ENCODE measurements at regions not wholly inside any gene's neighbourhood (a gene's known extent, or its start where the extent isn't known, plus 50 kb on each side); places are given as distances from the start of the nearest gene placed in this dataset.
A peak's percentile ranks its signal among the peaks of the same experiment; 100 is the strongest.
"Not testable (repeated sequence)": the region's sequence is repeated elsewhere in the genome, so short reads cannot be mapped to it uniquely, and the experiment has no call there.

DNA sequence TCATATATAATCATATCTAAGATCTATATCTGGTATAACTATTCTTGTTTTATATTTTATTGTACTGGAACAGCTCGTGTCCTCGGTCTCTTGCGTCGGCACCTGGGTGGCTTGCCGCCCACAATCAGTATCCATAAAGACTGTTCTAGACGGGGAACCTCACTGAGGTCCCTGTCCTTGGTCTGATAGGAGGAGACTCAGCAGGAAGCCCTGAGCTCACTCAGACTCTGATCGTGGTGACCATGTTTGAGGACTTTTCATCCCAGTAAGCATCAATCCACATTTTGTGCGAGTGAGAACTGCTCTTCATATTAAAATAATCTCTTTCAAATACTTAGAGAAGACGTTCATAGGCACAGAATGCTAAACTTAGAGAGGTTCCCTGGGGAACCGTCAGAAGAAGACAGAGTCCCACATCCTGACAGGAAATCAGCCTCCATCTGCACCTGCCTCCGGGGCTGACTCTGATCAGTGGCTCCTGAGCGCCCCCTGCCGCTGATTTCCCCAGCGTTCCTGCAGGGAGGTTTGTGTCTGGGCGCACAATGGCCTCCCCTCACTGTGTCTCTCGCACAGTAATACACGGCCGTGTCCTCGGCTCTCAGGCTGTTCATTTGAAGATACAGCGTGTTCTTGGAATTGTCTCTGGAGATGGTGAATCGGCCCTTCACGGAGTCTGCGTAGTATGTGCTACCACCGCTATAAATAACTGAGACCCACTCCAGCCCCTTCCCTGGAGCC, 1065.9 kb downstream of the TMEM121 start:
- peak; percentile 62 for DNase-seq (ENCODE audit: low read depth, low spot score)

DNA sequence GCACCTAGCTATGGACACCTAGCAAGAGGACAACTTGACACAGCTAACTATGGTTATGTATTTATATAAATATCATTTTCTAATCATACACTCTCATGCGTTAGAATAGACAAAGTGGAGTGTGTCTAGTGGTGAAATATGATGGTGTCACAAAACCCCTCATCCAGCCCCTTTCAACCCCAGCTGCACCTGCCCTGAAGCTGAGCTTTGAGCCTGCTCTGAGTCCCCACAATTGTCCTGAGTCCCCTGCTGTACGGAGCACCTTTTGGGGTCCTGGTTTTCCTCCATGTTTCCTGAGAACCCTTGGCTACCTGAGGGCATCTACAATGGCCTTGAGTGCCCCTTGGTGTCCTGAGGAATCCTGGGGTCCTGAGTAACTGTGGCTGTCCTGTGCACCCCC, 1072.8 kb downstream of the TMEM121 start:
- DNase-seq (ENCODE audit: low read depth, low spot score): no peak

DNA sequence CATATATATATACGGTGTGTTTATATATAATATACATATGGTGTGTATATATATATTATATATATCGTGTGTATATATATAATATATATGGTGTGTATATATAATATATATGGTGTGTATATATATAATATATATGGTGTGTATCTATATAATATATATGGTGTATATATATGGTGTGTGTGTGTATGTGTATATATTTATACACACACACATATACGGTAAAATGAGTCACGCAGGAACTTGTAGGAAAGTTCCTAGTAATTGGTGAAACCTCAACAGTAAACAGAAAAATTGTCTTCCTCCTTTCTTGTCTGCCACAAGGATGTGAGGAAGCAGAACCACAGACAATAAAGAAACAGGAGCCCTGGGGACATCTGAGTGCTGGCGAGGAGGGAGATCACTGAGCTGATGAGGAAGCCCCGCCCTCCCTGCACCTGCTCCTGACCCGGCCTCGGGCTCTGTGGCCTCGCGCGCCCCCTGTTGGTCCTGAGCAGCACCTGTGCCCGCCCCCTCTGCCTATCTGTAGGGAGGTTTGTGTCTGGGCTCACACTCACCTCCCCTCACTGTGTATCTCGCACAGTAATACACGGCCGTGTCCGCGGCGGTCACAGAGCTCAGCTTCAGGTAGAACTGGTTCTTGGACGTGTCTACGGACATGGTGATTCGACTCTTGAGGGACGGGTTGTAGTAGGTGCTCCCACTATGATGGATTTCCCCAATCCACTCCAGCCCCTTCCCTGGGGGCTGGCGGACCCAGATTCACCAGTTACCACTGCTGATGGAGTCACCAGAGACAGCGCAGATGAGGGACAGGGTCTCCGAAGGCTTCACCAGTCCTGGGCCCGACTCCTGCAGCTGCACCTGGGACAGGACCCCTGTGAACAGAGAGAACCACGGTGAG, 1079.4 kb downstream of the TMEM121 start:
- peak; percentile 75 for DNase-seq (ENCODE audit: low read depth, low spot score)

DNA sequence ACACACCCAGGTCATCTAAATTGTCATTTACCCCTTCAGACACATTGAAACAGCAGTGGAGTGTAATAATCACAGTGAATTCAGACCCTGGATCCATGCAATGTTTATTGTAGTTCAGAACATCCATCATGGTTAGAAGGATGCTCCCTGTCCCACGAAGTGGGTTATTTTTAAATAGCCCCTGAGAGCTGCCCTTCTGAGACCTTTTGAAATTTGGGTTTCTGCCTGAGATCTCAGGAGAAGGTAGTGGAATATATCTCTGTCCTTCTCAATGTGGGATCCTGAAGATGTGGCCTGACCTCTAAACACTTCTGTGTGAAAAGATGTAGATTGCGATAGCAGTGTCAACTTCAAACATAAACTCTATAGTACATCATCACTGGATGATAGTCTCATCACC, 1080.6 kb downstream of the TMEM121 start:
- no peak for DNase-seq (ENCODE audit: low read depth, low spot score)

DNA sequence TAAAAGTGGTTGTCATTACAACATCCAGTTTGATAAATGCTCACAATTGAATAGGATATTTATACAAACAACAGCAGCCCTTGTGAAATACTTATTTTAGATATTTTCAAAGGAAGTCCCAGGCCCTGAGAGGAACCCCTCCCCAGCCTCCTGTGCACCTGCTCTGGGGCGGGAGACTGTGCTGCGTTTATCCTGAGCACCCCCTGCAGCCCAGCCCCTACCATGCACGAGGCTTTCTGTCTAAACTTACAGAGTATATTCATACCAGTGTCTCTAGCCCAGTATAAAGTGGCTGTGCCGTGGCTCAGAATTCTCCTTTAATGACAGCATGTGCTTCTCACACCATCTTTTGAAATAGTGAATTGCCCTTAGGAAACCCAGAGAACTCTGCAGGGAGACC, 1084.3 kb downstream of the TMEM121 start:
- no peak for DNase-seq (ENCODE audit: low read depth, low spot score)

DNA sequence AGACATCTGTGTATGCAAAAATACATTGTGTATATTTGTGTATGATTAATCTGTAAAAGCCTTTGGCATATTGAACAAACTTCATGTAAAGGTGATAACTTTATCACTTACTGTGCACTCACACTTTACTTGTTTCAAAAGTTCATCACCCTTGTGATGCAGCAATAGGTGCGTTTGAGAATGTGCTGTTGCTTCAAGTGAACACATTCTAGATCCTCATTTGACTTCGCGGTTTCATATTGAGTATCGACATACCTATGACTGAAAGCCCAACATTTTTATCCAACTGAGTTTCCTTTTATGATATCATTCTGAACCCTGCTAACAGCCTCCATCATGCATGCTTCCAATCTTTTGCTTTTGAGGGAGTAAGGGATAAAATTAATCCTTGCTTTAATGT, 1086.9 kb downstream of the TMEM121 start:
- DNase-seq (ENCODE audit: low read depth, low spot score): no peak

DNA sequence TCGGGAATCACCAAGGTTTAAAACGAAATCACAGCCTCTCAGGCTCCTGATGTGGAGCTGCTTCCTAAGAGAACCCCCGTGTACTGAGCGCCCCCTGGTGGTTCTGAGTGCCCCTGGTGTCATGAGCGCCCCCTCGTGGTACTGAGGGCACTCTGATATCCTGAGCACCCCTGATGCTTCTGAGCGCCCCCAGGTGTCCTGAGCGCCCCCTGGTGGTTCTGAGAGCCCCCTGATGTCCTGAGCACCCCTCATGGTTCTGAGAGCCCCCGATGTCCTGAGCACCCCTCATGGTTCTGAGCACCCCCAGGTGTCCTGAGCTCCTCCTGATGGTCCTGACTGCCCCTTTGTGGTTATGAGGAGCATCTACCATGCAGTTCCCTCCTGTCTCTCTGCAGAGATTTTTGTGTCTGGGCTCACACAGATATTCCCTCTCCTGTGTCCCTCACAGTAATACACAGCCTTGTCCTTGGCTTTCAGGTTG, 1092.1 kb downstream of the TMEM121 start:
- DNase-seq (ENCODE audit: low read depth, low spot score): peak; percentile 50

DNA sequence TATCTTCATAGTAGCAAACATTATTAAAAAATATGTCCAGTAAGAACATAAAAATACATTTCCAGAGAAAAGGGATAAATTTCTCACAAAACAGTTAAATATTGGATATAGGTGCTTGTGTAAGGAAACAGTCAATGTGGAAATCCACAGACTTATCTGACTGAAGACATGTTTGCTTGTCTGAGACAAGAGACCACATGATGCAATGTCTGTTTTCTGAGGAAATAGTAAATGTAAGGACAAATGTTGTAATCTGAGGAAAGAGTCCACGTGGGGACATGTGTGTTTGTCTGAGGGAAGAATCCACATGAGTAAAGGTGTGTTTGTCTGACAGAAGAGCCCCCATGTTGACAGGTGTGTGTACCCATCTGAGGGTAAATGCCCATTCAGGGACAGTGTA, 1093.2 kb downstream of the TMEM121 start:
- no peak for DNase-seq (ENCODE audit: low read depth, low spot score)

DNA sequence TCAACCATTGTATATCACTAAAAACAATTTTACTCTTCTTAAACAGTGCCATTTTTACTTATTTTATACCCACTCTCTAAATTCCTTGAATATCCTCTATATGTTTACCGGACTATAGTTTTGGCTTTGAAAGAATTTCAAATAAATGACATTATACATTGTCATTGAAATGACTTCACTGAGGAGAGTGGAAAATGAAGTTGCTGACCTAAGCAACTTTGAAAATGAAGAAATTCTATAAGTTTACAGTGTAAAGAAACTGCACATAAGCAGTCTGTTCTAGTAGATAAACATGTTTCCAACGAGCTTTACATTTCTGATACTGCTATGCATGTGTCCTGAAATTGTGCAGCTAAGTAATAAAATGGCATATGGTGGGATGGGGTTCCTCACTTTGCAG, 1094.0 kb downstream of the TMEM121 start:
- no peak for DNase-seq (ENCODE audit: low read depth, low spot score)

DNA sequence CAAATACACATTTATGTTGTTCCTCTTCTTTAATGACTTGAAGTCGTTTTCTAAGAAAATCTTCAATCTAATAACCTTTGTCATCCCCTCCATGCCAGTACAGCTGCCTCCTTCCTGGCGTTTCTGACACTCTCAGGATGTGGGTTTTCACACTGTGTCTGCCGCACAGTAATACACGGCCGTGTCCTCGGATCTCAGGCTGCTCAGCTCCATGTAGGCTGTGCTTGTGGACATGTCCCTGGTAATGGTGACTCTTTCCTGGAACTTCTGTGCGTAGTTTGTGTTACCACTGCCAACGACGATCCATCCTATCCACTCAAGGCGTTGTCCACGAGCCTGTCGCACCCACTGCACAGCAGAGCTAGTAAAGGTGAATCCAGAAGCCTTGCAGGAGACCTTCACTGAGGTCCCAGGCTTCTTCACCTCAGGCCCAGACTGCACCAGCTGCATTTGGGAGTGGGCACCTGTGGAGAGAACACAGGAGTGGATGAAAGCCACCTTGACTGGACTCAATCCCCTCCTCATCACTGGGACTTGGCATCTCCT, 1095.9 kb downstream of the TMEM121 start:
- no peak for DNase-seq (ENCODE audit: low read depth, low spot score)

DNA sequence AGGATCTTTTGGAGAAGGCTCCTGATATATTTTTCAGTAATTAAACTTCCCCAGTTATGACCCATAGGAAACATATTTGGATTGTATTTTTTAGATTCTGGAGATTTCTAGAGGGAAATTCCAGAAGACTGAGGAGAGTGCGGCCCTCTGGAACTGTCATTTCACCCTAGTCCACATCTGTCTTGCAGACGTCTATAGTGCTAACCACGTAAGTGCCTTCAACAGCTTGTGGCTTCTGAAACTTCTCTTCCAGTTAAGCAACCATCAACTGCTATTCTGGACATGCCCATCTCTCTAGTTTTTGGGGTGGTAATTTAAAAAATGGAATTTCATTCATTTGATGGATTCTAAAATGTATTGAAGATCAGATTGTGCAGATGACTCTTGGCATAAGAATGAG, 1098.8 kb downstream of the TMEM121 start:
- DNase-seq (ENCODE audit: low read depth, low spot score): no peak

DNA sequence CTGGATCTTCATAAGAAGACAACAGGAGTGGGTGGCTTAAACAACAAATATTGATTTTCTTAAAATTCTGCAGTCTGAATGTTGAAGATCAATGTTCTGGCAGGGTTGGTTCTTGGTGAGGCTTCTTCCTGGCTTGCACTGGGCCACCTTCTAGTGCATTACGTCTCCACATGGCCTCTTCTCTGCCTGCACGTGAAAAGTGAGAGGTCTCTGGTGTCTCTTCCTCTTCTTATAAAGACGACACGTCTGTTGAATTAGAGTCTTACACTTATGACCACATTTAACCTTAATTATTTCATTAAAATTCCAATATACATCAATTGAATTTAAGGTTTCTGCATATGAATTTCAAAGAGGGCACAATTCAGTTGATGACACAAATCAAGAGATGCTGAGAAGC, 1100.1 kb downstream of the TMEM121 start:
- not testable (repeated sequence) for DNase-seq (ENCODE audit: low read depth, low spot score)

DNA sequence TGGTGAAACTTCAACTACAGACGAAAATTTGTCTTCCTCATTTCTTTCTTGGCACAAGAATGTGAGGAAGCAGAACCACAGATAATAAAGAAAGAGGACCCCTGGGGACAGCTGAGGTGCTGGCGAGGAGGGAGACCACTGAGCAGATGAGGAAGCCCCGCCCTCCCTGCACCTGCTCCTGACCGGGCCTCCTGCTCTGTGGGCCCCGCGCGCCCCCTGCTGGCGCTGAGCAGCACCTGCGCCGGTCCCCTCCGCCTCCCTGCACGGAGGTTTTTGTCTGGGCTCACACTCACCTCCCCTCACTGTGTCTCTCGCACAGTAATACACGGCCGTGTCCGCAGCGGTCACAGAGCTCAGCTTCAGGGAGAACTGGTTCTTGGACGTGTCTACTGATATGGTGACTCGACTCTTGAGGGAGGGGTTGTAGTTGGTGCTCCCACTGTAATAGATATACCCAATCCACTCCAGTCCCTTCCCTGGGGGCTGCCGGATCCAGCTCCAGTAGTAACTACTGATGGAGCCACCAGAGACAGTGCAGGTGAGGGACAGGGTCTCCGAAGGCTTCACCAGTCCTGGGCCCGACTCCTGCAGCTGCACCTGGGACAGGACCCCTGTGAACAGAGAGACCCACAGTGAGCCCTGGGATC, 1100.7 kb downstream of the TMEM121 start:
- DNase-seq (ENCODE audit: low read depth, low spot score): peak; percentile 21

DNA sequence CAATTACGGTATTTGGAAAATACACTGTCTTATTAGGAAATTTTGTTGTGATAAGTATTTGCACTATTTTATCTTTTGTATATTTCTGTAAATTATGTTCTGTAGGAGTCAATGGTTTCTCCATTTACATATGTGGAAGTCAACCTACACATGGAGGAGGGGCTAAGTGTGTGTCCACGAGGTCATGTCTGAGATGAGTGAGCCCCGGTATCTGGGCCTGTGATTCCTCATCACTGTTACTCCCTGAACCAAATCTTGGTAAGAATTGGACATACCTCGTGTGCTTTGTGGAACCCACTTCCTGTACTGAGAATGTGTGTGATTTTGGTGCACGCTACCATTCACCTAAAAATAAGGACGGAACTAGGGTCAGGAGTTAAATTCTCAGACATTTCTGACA, 1105.5 kb downstream of the TMEM121 start:
- no peak for DNase-seq (ENCODE audit: low read depth, low spot score)

DNA sequence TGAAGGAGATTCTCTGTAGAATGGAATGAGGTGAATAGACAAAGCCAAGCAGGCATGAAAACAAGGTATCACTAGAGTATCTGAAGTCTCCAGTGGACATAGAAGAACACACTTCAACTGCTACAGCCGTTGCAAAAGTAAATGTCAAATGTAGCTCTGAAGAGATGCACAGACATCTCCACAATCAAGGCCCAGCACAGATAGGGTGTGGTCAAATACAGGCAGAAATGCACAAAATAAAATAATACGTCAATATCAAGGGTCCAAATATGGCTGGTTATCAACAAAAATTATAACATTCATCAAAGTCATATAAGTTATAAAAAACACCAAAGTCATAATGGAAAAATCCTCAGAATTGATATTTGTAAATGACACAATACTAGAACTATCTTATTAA, 1107.3 kb downstream of the TMEM121 start:
- no peak for DNase-seq (ENCODE audit: low read depth, low spot score)

DNA sequence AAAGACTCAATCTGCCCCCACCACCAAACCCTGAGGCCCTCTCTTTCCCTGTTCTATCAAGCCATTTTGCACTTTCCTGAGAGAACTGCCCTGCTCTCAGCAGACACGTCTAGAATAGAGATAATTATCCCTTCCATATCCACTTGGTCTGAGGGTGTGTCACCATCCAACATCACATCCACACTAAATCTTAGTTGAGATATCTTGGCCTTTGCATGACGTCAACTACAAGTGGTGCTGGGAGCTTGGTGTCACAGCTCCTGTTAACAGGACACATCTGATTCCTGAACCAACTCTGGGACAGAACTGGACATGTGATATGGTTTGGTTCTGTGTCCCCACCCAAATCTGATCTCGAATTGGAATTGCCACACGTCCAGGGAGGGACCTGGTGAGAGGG, 1109.2 kb downstream of the TMEM121 start:
- DNase-seq (ENCODE audit: low read depth, low spot score): no peak

DNA sequence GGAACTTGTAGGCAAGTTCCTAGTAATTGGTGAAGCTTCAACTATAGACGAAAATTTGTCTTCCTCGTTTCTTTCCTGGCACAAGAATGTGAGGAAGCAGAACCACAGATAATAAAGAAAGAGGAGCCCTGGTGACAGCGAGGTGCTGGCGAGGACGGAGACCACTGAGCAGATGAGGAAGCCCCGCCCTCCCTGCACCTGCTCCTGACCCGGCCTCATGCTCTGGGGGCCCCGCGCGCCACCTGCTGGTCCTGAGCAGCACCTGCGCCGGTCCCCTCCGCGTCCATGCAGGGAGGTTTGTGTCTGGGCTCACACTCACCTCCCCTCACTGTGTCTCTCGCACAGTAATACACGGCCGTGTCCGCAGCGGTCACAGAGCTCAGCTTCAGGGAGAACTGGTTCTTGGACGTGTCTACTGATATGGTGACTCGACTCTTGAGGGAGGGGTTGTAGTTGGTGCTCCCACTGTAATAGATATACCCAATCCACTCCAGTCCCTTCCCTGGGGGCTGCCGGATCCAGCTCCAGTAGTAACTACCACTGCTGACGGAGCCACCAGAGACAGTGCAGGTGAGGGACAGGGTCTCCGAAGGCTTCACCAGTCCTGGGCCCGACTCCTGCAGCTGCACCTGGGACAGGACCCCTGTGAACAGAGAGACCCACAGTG, 1112.5 kb downstream of the TMEM121 start:
- not testable (repeated sequence) for DNase-seq (ENCODE audit: low read depth, low spot score)

DNA sequence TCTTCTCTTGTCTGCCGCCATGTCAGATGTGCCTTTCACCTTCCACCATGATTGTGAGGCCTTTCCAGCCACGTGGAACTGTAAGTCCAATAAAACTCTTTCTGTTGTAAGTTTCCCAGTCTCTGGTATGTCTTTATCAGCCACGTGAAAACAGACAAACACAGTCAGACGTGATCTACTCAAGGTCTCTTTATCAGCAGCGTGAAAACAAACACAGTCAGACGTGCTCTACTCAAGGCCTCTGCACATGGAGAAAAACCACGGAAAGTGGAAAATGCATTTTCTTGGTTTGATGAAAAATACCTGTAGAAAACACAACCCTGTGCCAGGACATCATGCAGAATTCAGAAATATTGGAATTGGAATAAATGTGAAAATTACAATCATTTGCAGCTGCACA, 1115.7 kb downstream of the TMEM121 start:
- DNase-seq (ENCODE audit: low read depth, low spot score): no peak

DNA sequence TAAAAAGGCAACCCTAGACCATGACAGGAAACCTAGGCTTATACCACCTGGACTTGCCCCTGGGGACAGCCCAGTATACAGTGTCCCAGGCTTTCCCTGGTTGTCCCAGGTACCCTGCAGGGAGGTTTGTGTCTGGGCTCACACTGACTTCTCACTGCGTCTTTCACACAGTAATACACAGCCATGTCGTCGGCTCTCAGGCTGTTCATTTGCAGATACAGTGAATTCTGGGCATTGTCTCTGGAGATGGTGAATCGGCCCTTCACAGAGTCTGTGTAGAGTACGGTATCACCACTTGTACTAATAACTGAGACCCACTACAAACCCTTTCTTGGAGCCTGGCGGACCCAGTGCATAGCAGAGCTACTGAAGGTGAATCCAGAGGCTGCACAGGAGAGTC, 1116.6 kb downstream of the TMEM121 start:
- DNase-seq (ENCODE audit: low read depth, low spot score): not testable (repeated sequence)

DNA sequence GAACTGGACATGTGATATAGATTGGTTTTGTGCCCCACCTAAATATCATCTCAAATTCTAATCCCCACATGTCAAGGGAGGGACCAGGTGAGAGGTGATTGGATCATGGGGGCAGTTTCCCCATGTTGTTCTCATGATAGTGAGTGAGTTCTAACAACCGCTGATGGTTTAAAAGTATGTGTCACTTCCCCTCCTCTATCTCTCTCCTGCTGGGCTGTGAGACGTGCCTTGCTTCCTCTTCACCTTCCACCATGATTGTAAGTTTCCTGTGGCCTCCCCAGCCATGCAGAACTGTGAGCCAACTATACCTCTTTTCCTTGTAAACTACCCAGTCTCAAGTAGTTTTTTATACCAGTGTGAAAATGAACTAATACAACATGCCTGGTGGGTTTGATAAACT, 1122.5 kb downstream of the TMEM121 start:
- not testable (repeated sequence) for DNase-seq (ENCODE audit: low read depth, low spot score)

DNA sequence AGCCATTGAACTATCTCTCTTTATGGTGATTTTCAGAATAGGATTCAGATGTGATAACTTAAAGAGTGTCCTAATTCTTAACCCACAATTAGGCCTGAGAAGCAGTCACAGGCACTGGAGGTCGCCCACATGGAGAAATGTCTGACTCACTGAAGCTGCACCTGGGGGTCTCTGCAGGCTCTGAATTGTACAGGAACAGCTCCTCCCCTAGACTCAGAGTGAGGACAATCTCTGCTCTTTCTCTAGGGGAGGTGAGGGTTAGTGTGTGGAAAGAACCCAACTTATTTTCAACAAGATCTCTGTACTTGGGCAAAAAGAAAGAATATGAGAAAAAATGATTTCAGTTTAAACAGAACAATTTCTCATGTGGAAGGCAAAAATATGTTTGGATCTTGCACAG, 1124.6 kb downstream of the TMEM121 start:
- no peak for DNase-seq (ENCODE audit: low read depth, low spot score)

Data from activated naive CD8-positive, alpha-beta T cell treated with anti-CD3 and anti-CD28 coated beads, Interleukin-2, amount 50 U/mL, for 16 hours (primary cell).